Right cardiac atrium (tissue), 5 donors: ENCODE measurements at regions not wholly inside any gene's neighbourhood (a gene's known extent, or its start where the extent isn't known, plus 50 kb on each side); places are given as distances from the start of the nearest gene placed in this dataset.

Experiments used
- ATAC-seq, 2 donors: fragments of 200-7000 bp; cut with Tn5 transposase; one replicate each; pipeline versions ENCODE4 v1.8.0 to v1.9.1; 2020; ENCODE audit warnings: moderate library complexity in 2 of 2, mild to moderate bottlenecking in 1 of 2
- DNase-seq, 3 donors: peaks; one replicate each; pipeline ENCODE4 v3.0.0-alpha.2; 2020
- H3K27ac ChIP-seq: one replicate; pipeline ENCODE4 v1.5.1; 2013; ENCODE audit warnings: mild to moderate bottlenecking, low read length, control low read depth, moderate library complexity
- H3K27me3 ChIP-seq: one replicate; pipeline ENCODE4 v1.6.1; 2013; ENCODE audit not compliant: control insufficient read depth, insufficient read depth
- H3K4me1 ChIP-seq: one replicate; pipeline ENCODE4 v1.6.1; 2013; ENCODE audit warnings: low read length; ENCODE audit not compliant: control insufficient read depth, insufficient read depth
- H3K4me3 ChIP-seq: one replicate; pipeline ENCODE4 v1.5.1; 2013; ENCODE audit warnings: low read length, control low read depth
- H3K9me3 ChIP-seq: one replicate; pipeline ENCODE4 v1.6.1; 2013; ENCODE audit warnings: low read length; ENCODE audit not compliant: control insufficient read depth
- WGBS: extraction: QIAGEN DNeasy Blood & Tissue Kit; methylation state at CpG from one replicate; pipeline ENCODE4 v1.1.7; 2013; 5-methylcytosine and 5-hydroxymethylcytosine counted together
- intact Hi-C, 4 donors: fragments of 100-400 bp; cut with DNase I; formaldehyde crosslinking; loops; one replicate each; pipeline versions ENCODE4 v1.11.0 to v1.14.0; 2022 to 2023
- donor health status: healthy with polysubstance abuse.
- donor health status: DM: no; HTN: yes; CAD: no.
- donor health status: DM: no; HTN: no; CAD: no.
- donor health status: DM: no; HTN: yes; CAD: no; lungs with severe emphysema.
- donor health status: DM: yes; HTN: yes; CAD: no.

GRCh38 chr1:36605942-36606640 lies 123.4 kb upstream of the CSF3R start:
- intact Hi-C loops = no loop called here
- H3K27ac ChIP-seq = no peak overlapping the region
- ATAC-seq (no peak), DNase-seq (no peak)
- no peaks in the 10 kb centered on the region for H3K4me1 ChIP-seq
- no peak overlapping the region for H3K4me3 ChIP-seq
- WGBS = 62% methylated on average over 7 of the region's 7 CpGs
- H3K27me3 ChIP-seq = no peaks in the 10 kb centered on the region
- no peaks in the 10 kb centered on the region for H3K9me3 ChIP-seq

DNA sequence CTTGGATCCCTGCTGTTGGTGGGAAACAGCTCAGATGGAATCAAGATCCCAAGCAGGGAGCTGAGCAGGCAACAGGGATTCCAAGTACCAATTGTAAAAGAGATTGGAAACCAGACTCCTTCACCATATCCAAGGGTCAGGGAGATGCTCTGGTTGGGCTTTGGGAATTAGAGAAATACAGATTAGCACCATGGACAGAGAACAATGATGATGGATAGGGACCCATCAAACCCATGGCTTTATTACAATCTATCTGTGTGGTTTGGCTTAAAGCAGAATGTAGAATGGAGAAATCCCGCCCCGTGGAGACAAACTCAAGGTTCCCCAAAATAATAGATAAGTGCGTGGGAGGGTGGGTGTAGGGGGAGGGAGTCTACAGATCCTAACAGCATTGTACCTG lies 120.7 kb upstream of the CSF3R start:
- H3K27me3 ChIP-seq = no peaks in the 10 kb centered on the region
- no peak overlapping the region for H3K4me3 ChIP-seq
- H3K4me1 ChIP-seq = no peaks in the 10 kb centered on the region
- DNase-seq (no peak), ATAC-seq (no peak)
- no peak overlapping the region for H3K27ac ChIP-seq
- WGBS = 72% methylated on average over 3 of the region's 3 CpGs
- no peaks in the 10 kb centered on the region for H3K9me3 ChIP-seq
- intact Hi-C loops = no loop called here

GRCh38 chr1:36602184-36602583 lies 119.5 kb upstream of the CSF3R start:
- H3K27me3 ChIP-seq = no peaks in the 10 kb centered on the region

GRCh38 chr1:36599828-36600227 lies 117.1 kb upstream of the CSF3R start:
- intact Hi-C loops = no loop called here
- Histone ChIP-seq H3K27me3 (no peaks in the 10 kb centered on the region), H3K4me3 (no peak overlapping the region), H3K4me1 (no peaks in the 10 kb centered on the region), H3K9me3 (no peaks in the 10 kb centered on the region), H3K27ac (no peak overlapping the region)
- 74% methylated on average over 1 of the region's 1 CpG for WGBS
- DNase-seq = no peak
- ATAC-seq = no peak

More at GRCh38 chr1:36602184-36602583, 119.5 kb upstream of the CSF3R start:
- WGBS = 70% methylated on average over 4 of the region's 4 CpGs
- DNase-seq (no peak), ATAC-seq (no peak)
- Histone ChIP-seq H3K27ac (no peak overlapping the region), H3K4me3 (no peak overlapping the region), H3K4me1 (no peaks in the 10 kb centered on the region), H3K9me3 (no peaks in the 10 kb centered on the region)
- intact Hi-C loops = no loop called here

GRCh38 chr1:36597514-36597913 lies 114.8 kb upstream of the CSF3R start:
- ATAC-seq (no peak), DNase-seq (no peak)
- no peaks in the 10 kb centered on the region for H3K27me3 ChIP-seq
- no peak overlapping the region for H3K27ac ChIP-seq
- 72% methylated on average over 5 of the region's 5 CpGs for WGBS
- H3K9me3 ChIP-seq = no peaks in the 10 kb centered on the region
- intact Hi-C loops = no loop called here
- no peak overlapping the region for H3K4me3 ChIP-seq
- H3K4me1 ChIP-seq = no peaks in the 10 kb centered on the region

DNA sequence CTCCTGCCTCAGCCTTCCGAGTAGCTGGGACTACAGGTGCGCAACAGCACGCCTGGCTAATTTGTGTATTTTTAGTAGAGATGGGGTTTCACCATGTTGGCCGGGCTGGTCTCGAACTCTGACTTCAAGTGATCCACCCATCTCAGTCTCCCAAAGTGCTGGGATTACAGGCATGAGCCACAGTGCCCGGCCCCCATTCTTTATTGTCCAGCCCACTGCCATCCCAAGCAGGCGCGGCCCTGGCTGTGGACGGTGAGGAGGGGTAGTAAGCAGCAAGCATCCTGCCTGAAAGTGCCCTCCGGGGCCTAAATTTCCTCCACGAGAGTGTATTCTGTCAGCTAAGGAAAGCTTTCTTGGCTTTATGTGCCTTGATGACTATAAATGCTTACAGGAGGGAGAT lies 113.2 kb upstream of the CSF3R start:
- no peak overlapping the region for H3K27ac ChIP-seq
- no peaks in the 10 kb centered on the region for H3K9me3 ChIP-seq
- no peaks in the 10 kb centered on the region for H3K4me1 ChIP-seq
- ATAC-seq (no peak), DNase-seq (no peak)
- 76% methylated on average over 11 of the region's 11 CpGs for WGBS
- no peak overlapping the region for H3K4me3 ChIP-seq
- no peaks in the 10 kb centered on the region for H3K27me3 ChIP-seq
- intact Hi-C loops = no loop called here

DNA sequence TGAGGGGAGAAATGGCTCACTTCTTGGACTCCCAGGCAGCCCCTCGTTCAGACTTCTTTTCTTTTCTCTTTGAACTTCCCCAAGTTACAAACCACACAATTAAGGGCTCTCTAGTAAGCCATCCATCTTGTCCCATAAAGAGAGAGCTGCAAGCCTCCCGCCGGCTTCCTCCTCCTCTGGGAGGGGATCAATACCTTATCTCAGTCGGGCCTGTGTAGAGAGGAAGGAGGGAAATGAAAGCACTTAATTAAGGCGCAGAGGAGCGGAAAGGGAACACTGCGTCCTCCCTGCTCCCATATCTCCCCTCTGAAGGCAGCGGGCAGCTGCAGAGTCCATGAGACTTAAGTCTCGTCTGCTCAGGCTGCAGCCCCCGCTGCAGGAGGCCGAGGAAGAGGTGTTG lies 112.6 kb upstream of the CSF3R start:
- Histone ChIP-seq H3K4me3 (no peak overlapping the region), H3K27me3 (no peaks in the 10 kb centered on the region), H3K27ac (no peak overlapping the region), H3K4me1 (no peaks in the 10 kb centered on the region), H3K9me3 (no peaks in the 10 kb centered on the region)
- no peak for DNase-seq
- 10% methylated on average over 11 of the region's 11 CpGs for WGBS
- ATAC-seq = no peak
- intact Hi-C loops = no loop called here

DNA sequence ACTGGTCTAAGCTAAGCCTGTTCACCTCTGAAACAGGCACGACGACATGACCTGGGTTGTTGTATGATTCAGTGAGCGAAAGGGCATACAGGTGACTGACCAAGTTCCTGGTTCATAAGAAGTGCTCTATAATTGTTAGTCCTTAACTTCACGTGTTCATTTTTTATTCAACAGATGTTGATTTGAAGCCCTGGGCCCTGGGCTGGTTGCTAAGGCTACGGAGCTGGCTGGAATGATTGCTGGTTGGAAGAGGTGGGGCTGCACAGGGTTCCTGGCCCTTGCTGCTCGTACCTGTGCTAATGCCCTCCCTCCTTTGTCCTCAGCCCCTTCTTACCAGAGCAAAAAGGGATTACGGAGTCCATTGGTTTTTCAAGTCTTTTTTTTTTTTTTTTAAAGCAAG lies 111.3 kb upstream of the CSF3R start:
- no peaks in the 10 kb centered on the region for H3K9me3 ChIP-seq
- H3K4me3 ChIP-seq = no peak overlapping the region
- no peak for DNase-seq
- H3K27ac ChIP-seq = no peak overlapping the region
- WGBS = 77% methylated on average over 7 of the region's 7 CpGs
- intact Hi-C loops = no loop called here
- no peaks in the 10 kb centered on the region for H3K27me3 ChIP-seq
- no peaks in the 10 kb centered on the region for H3K4me1 ChIP-seq
- ATAC-seq = no peak

DNA sequence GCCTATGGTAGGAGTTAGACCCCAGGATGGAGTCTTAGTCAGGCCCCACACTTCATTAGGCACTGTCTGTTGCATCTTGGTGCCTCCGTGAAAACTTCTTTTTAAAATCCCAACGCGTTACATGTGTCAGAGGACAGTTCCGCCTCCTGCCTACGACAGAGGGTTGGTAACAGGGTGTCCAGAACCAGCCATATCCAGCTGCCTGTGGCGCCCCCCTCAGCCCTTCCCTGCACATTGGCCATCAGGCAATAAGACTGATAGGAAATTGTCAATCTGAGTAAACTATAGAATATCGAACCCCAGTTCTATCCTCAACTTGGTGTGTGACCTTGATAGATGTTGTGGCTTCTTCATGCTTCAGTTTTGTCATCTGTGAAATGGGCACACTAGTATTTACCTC lies 108.6 kb upstream of the CSF3R start:
- ATAC-seq = no peak
- intact Hi-C loops = no loop called here
- Histone ChIP-seq H3K27me3 (no peaks in the 10 kb centered on the region), H3K27ac (no peak overlapping the region), H3K9me3 (no peaks in the 10 kb centered on the region), H3K4me1 (no peaks in the 10 kb centered on the region), H3K4me3 (no peak overlapping the region)
- no peak for DNase-seq
- 48% methylated on average over 7 of the region's 7 CpGs for WGBS

GRCh38 chr1:36590771-36591170 lies 108.1 kb upstream of the CSF3R start:
- intact Hi-C loops = no loop called here
- ATAC-seq = no peak
- Histone ChIP-seq H3K4me3 (no peak overlapping the region), H3K27me3 (no peaks in the 10 kb centered on the region), H3K27ac (no peak overlapping the region), H3K9me3 (no peaks in the 10 kb centered on the region), H3K4me1 (no peaks in the 10 kb centered on the region)
- no peak for DNase-seq
- 11% methylated on average over 9 of the region's 9 CpGs for WGBS

DNA sequence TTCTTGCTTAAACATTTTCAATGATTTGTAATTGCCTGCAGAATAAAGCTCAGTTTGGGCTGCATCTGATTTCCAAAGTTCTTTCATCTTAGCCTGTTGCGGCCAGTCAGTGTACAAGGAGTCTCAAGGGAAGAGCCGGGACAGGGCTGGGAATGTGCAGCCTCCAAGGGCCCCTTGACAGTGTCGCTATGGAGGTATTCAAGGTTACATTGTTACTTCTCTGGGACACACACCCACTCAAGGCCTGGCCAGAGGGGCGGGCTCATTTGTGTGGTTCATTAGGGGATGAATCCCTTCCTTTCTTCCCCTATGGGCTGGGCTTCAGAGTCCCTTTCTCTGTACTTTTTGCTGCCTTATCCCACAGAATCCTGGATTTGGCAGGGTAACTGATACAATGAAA lies 107.6 kb upstream of the CSF3R start:
- 57% methylated on average over 4 of the region's 4 CpGs for WGBS
- H3K27me3 ChIP-seq = no peaks in the 10 kb centered on the region

DNA sequence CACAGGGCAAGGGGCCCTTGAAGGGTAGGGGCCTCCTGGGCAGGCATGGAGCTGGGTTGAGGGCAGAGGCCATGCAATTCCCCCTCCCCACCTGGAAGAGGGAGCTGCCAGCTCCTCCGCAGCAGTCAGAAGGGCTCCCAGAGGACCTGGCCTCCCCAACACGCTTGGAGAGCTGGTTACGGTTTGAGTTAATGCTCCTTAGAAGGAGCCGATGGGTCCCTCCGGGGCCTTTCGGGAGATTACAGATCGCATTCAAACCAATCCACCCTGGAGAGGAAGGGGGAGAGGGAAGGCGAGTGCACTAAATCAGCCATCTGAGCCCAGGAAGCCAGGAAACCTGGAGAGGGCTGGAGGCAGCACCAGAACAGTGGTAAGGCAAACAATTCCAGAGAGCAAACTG lies 106.3 kb upstream of the CSF3R start:
- Histone ChIP-seq H3K27ac (no peak overlapping the region), H3K9me3 (no peaks in the 10 kb centered on the region), H3K27me3 (no peaks in the 10 kb centered on the region), H3K4me3 (no peak overlapping the region), H3K4me1 (no peaks in the 10 kb centered on the region)
- ATAC-seq (no peak), DNase-seq (no peak)
- intact Hi-C loops = no loop called here
- 59% methylated on average over 8 of the region's 8 CpGs for WGBS

More for the DNA sequence above, 107.6 kb upstream of the CSF3R start:
- Histone ChIP-seq H3K9me3 (no peaks in the 10 kb centered on the region), H3K4me1 (no peaks in the 10 kb centered on the region), H3K4me3 (no peak overlapping the region), H3K27ac (no peak overlapping the region)
- intact Hi-C loops = no loop called here
- DNase-seq = no peak
- ATAC-seq = no peak
